ENCODE measurements at regions not wholly inside any gene's neighbourhood (a gene's known extent, or its start where the extent isn't known, plus 50 kb on each side); places are given as distances from the start of the nearest gene placed in this dataset.
"Not testable (repeated sequence)": the region's sequence is repeated elsewhere in the genome, so short reads cannot be mapped to it uniquely, and the experiment has no call there.

GRCh38 chr6:85278466-85279035 lies 171.3 kb upstream of the NT5E start:
- DNase-seq = no peak

GRCh38 chr6:85276026-85276425 lies 173.9 kb upstream of the NT5E start:
- DNase-seq = not testable (repeated sequence)

- DNase-seq = no peak
Observed at GRCh38 chr6:85275338-85275985, 174.4 kb upstream of the NT5E start.

- no peak for DNase-seq
Observed at GRCh38 chr6:85273870-85274269, 176.0 kb upstream of the NT5E start.

DNA sequence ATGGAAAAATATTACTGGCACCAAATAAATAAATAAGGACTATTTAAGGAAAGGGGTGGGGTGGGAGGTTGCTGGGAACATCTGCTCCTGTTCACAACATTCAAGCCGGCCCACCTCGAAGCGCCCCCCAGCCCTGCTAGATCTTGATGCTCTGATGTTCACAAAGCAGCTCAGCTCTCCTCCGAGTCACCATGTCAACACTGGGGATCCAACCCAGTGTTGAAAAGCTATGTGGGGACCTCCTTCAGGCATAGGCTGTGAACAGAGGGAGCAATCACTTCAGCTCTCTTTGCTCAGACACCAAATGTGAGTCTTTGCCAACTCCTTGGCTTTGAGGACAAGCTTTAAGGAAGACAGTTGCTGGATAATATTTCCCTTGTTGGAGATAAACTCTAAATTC lies 176.8 kb upstream of the NT5E start:
- DNase-seq = no peak

- no peak for DNase-seq
Observed at GRCh38 chr6:85272592-85272991, 177.3 kb upstream of the NT5E start.

- no peak for DNase-seq
Observed at GRCh38 chr6:85262621-85263020, 187.3 kb upstream of the NT5E start.

- no peak for DNase-seq
Observed at GRCh38 chr6:85261271-85261670, 188.6 kb upstream of the NT5E start.

- no peak for DNase-seq
Observed at GRCh38 chr6:85255661-85256060, 194.2 kb upstream of the NT5E start.

DNA sequence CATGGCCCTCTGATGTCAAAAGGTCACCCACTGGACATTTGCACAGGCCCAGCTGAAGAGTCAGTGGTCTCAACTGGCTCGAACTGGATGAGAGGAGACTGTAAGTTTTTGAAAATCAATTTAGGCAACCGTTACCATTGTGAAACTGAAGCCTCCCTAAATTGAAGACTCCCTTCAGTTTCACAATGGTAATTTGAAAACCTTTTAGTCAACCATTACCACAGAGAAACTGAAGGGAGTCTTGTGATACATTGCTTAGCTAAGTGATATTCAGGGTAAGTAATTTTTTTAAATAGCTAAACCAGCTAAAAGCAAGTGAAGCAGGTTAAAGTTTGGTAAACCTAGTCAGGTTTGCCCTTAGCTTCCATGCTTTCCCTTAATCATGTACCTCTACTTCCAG lies 197.3 kb upstream of the NT5E start:
- no peak for DNase-seq

GRCh38 chr6:85252085-85252484 lies 197.8 kb upstream of the NT5E start:
- DNase-seq = no peak

DNA sequence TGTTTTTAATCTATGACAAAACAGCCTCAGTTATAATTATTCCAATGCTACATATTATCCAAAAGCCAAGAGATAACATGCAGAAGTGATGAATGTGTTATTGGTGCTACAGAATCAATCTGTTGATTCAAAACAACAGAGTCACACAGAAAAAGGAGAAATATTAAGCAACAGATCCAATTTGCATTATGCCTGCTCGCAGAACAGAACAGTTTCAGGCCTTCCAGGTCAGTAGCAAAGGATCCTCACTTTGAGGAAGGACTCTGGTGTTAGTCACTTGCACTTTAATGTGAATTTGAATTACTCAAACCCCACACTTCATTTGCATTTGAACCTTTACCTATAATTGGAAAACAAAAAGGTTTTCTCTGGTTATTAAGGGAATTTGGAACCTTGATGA lies 198.6 kb upstream of the NT5E start:
- no peak for DNase-seq

DNA sequence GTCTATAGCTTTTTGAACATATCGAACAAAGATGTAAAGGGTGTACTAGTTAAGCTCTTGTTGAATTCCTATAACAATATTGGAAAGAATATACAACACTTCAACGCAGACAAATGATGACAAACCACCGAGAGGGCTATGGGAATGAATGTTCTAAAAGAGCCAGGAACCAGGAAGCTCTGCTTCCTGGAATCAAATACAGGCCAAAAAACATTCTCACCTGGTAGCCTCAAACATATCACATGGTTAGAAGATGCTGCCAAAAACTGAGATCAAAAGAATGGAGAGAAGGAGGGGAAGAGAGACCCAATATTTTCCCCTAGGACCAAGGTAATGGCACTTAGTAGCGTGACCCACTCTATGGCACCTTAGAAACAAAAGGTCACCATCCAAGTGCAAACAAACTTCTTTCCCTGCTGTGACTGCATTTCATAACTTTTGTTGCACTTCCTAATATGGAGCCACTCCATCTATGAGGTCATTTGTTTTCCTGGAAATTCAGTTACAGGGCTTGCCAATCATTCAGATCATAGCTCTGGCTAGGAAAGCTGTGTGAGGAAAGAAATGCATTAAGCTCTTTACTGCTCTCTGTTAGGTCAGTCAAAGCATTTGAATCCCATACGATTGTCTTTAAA lies 199.2 kb upstream of the NT5E start:
- DNase-seq = no peak

DNA sequence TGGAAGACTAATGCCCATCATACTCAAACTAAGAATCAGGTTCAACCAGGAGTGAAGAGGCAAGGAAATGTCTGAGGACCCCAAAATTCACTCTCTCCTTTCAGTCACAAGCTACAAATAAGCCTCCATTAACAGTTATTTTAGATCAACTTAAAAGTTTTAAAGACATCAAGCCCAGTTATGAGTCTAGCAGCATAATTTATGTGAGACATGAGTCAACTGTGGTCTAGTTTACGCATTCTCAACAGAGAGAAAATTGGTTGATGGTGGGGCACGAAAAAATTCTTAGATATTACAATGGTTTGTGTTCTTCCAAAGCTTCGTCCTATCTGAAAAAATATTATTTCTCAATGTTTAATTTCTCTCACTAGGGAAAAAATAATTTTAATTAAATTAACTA lies 204.9 kb upstream of the NT5E start:
- DNase-seq = no peak

DNA sequence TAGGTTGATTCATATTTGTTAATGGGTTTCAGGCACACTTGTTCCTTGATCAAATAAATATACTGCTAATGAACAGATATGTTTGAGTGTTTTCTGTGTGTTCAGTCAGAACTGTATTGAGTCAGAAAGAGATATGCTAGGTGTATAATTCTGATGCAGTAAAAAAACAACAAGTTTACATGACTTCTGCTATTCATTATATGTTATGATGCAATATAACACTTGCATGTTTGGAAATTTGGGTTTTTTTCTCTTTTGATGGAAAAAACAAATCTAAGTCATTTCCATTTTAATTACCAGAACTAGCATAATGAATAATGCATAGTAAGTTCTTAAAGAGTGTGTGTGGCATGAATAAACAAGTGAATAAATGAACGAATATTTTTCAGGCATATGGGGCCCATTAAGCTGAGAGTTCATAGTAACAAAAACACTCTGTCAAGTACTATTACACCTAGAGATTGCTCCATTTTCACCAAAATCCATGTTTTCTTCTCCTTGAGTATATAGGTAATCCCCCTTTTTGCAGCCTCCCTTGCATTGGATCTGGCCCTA lies 208.3 kb upstream of the NT5E start:
- DNase-seq = no peak

DNA sequence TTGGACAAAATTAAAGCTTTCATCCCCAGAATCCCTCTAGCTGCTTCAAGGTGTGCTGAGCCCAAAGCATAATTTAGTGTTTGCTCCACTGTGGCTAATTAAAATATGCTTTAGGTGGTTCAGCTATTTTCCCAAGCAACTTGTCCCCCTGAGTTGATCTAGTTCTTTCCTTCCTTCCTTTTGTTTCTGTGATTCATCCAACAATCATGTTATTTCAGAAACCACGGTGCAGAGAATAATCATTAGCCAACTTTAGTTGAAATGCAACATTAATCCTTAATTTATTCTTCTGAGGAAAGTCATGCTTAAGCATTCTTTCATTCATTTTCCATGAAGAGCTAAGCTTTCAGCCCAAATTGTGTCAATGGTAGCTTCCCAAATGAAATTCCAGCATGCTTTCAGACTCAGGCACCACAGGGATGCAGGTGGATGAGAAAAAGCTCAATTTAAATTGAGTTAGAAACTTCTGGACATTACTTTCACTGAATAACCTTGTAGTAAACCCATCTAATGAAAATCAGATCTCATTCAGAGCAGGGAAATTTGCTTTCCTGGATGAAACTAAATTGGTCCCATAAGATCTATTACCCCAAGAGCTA lies 209.0 kb upstream of the NT5E start:
- no peak for DNase-seq

GRCh38 chr6:85237478-85237877 lies 212.4 kb upstream of the NT5E start:
- DNase-seq = no peak

DNA sequence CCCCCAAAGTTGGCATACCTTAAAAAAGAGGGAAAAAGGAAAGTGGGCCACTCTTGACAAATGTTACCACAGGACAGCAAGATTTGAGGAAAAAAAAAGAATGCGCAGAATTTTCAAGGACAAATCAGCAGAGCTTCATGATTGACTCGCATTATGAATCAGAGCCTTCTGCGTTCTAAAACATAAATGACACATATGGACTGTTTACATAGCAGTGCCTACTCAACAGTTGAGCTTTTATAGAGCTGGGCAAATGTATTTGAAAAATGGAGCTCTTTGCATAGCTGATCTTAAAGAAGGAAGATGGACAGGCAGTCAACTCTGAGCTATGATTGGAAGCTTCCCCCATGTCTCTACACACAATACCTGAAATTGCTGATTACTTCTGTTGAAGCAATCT lies 213.2 kb upstream of the NT5E start:
- no peak for DNase-seq

DNA sequence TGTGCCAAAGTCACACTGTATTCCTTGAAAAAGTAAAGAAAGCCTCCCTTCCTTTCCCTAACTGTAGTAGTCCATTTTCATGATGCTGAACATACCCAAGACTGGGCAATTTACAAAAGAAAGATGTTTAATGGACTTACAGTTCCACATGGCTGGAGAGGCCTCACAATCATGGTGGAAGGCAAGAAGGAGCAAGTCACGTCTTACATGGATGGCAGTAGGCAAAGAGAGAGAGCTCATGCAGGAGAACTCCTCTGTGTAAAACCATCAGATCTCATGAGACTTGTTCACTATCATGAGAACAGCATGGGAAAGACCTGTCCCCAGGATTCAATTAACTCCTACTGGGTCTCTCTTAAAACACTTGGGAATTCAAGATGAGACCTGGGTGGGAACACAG lies 222.5 kb upstream of the NT5E start:
- not testable (repeated sequence) for DNase-seq

DNA sequence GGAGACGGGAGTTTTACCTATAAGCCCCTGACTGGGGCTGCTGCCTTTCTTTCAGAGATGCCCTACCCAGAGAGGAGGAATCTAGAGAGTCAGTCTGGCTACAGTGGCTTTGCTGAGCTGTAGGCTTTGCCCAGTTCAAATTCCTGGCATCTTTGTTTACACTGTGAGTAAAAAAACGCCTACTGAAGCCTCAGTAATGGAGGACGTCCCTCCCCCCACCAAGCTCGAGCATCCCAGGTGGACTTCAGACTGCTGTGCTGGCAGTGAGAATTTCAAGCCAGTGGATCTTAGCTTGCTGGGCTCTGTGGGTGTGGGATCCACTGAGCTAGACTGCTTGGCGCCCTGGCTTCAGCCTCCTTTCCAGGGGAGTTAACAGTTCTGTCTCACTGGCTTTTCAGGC lies 237.1 kb upstream of the NT5E start:
- DNase-seq = not testable (repeated sequence)

DNA sequence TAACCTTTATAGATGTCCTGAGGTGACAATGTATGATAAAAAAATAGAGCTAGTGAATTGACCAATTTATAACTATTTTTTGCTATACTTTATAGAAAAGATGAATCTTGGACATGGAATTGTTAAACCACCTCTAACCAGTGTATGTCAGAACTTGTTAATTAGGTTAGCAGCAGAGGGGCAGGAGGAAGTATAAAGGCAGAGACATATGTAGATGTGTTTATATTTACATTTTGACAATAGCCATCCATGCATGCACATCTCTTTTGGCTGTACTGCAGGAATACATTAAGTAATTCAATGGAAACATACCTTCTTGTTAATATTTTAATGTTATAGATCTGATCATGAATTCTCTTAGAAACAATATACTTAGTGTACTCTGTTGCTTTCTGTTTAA lies 254.6 kb upstream of the NT5E start:
- no peak for DNase-seq

DNA sequence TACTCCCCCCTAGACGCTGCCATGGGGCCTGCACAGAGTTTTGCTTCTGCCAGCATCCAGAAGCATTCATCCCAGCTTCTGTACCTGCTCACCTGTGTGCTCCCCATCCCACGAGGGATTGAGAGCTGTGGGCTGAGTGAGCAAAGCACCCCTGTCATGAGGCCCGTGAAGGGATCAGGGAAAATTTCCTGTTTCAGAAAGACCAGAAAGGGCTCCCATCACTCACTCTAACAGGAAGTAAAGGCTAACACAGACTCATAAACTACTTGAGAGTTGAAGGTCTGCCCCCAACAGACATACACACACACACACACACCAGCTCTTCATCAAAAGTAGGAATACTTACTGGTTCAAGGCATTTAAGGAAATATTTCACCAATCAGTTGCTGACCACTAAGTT lies 256.5 kb upstream of the NT5E start:
- DNase-seq = no peak

GRCh38 chr6:85192596-85192995 lies 257.3 kb upstream of the NT5E start:
- DNase-seq = no peak

DNA sequence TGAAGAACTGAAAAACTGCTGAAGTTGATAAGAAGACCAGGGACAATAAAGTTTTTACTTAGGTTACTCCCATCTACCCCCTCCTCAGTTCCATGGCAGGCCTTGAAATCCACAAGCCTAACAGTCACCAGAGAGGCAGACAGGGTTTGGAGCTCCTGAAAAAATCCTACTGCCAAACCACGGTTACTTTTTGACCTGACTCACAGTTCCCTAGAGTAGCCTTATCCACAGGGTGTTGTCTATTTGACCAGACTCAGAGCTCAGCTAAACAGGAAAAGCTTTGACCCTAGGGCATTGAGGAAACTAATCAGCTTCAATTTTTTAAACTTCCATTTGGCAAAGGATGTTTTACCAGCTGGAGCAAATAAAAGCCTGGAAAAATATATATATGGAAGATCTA lies 257.7 kb upstream of the NT5E start:
- no peak for DNase-seq

Measured in NCI-H1694 treated with DMSO at 0.1 percent for 48 hours (cell line).